ENCODE measurements at regions not wholly inside any gene's neighbourhood (a gene's known extent, or its start where the extent isn't known, plus 50 kb on each side); places are given as distances from the start of the nearest gene placed in this dataset.

- Histone ChIP-seq H3K36me3 (no peaks in the 10 kb centered on the region), H3K27me3 (no peaks in the 10 kb centered on the region), H3K4me3 (no peak overlapping the region), H3K27ac (no peak overlapping the region), H3K9me3 (no peaks in the 10 kb centered on the region), H3K4me1 (no peaks in the 10 kb centered on the region)
- TF ChIP-seq POLR2A (IDR thresholded peaks at IDR 0.05), result no peak
- TF ChIP-seq CTCF (IDR thresholded peaks at IDR 0.05), result no peak
- ATAC-seq, result no peak
- intact Hi-C loops (cut with DNase I), result no loop called here
- DNase-seq, result no peak
- WGBS, 4 donors, result 57 to 77% (median 71%) methylated on average over 2 of the region's 2 CpGs
These were observed 1629.2 kb upstream of the ADGRL3 start for GRCh38 chr4:59570860-59571476.

GRCh38 chr4:59571805-59572430 lies 1628.2 kb upstream of the ADGRL3 start:
- Histone ChIP-seq H3K9me3 (no peaks in the 10 kb centered on the region), H3K4me1 (no peaks in the 10 kb centered on the region), H3K36me3 (no peaks in the 10 kb centered on the region), H3K27me3 (no peaks in the 10 kb centered on the region), H3K27ac (no peak overlapping the region), H3K4me3 (no peak overlapping the region)
- TF ChIP-seq CTCF (IDR thresholded peaks at IDR 0.05) (no peak), POLR2A (IDR thresholded peaks at IDR 0.05) (no peak)
- DNase-seq (no peak), ATAC-seq (no peak)
- 76 to 81% (median 78%) methylated on average over 9 of the region's 9 CpGs for WGBS, 4 donors
- intact Hi-C loops (cut with DNase I), result no loop called here

- intact Hi-C loops (cut with DNase I), result no loop called here
- peaks cover 0 to 11% (median 2%) of the 10 kb centered on the region in 12 donors for H3K9me3 ChIP-seq
These were observed 1616.1 kb upstream of the ADGRL3 start for GRCh38 chr4:59583845-59584568.

More at GRCh38 chr4:59583845-59584568, 1616.1 kb upstream of the ADGRL3 start:
- Histone ChIP-seq H3K4me1 (no peaks in the 10 kb centered on the region), H3K36me3 (no peaks in the 10 kb centered on the region), H3K27ac (no peak overlapping the region), H3K4me3 (no peak overlapping the region), H3K27me3 (no peaks in the 10 kb centered on the region)
- ATAC-seq (no peak), DNase-seq (no peak)
- 76 to 87% (median 83%) methylated on average over 10 of the region's 10 CpGs for WGBS, 4 donors
- no peak for TF ChIP-seq POLR2A (IDR thresholded peaks at IDR 0.05)
- TF ChIP-seq CTCF (IDR thresholded peaks at IDR 0.05), result no peak

Data from heart left ventricle (tissue), 16 donors.